ENCODE measurements at regions not wholly inside any gene's neighbourhood (a gene's known extent, or its start where the extent isn't known, plus 50 kb on each side); places are given as distances from the start of the nearest gene placed in this dataset.

DNA sequence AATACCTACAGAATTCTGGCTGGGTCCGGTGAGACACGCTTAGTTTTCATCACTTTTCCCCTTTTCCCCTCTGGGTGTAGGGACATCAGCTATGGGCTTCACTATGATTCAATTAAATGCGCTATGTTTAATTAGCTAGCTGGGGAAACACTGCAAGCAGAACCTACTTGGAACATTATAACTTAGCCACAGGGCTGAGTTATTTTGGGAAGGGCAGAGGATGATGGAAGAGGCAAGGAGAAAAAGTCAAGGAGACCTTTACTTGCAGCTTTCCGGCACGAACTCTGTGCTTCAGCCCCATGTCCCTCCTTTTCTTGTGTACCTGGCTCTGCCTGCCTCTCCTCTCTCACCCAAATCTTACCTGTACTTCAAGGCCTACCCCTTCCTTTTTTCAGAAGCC, 62.8 kb downstream of the KIF4B start:
- TF ChIP-seq, protein P1, sequence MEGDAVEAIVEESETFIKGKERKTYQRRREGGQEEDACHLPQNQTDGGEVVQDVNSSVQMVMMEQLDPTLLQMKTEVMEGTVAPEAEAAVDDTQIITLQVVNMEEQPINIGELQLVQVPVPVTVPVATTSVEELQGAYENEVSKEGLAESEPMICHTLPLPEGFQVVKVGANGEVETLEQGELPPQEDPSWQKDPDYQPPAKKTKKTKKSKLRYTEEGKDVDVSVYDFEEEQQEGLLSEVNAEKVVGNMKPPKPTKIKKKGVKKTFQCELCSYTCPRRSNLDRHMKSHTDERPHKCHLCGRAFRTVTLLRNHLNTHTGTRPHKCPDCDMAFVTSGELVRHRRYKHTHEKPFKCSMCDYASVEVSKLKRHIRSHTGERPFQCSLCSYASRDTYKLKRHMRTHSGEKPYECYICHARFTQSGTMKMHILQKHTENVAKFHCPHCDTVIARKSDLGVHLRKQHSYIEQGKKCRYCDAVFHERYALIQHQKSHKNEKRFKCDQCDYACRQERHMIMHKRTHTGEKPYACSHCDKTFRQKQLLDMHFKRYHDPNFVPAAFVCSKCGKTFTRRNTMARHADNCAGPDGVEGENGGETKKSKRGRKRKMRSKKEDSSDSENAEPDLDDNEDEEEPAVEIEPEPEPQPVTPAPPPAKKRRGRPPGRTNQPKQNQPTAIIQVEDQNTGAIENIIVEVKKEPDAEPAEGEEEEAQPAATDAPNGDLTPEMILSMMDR (conservative IDR thresholded peaks at IDR 0.05), result no peak
- no peak for TF ChIP-seq EZH2 (IDR thresholded peaks at IDR 0.05; ENCODE audit: low read depth)

Data from PC-9 (cell line).